ENCODE measurements at regions not wholly inside any gene's neighbourhood (a gene's known extent, or its start where the extent isn't known, plus 50 kb on each side); places are given as distances from the start of the nearest gene placed in this dataset.

- TF ChIP-seq, protein P1, sequence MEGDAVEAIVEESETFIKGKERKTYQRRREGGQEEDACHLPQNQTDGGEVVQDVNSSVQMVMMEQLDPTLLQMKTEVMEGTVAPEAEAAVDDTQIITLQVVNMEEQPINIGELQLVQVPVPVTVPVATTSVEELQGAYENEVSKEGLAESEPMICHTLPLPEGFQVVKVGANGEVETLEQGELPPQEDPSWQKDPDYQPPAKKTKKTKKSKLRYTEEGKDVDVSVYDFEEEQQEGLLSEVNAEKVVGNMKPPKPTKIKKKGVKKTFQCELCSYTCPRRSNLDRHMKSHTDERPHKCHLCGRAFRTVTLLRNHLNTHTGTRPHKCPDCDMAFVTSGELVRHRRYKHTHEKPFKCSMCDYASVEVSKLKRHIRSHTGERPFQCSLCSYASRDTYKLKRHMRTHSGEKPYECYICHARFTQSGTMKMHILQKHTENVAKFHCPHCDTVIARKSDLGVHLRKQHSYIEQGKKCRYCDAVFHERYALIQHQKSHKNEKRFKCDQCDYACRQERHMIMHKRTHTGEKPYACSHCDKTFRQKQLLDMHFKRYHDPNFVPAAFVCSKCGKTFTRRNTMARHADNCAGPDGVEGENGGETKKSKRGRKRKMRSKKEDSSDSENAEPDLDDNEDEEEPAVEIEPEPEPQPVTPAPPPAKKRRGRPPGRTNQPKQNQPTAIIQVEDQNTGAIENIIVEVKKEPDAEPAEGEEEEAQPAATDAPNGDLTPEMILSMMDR (IDR thresholded peaks at IDR 0.05; ENCODE audit: insufficient read depth, low read length, poor library complexity, severe bottlenecking): no peak
- no peak for TF ChIP-seq EZH2phosphoT487 (conservative IDR thresholded peaks at IDR 0.05; ENCODE audit: low read length)
These were observed 65.3 kb upstream of the TLK1 start for GRCh38 chr2:171225989-171226388.
